SH-SY5Y (cell line): ENCODE measurements at regions not wholly inside any gene's neighbourhood (a gene's known extent, or its start where the extent isn't known, plus 50 kb on each side); places are given as distances from the start of the nearest gene placed in this dataset.

Source experiments
- GATA2 ChIP-seq: IDR thresholded peaks from 2 replicates; pipeline ENCODE4 v1.6.1; 2011; ENCODE audit warnings: mild to moderate bottlenecking, low read depth, low read length
- GATA3 ChIP-seq: IDR thresholded peaks from 2 replicates; pipeline ENCODE4 v1.6.1; 2011; ENCODE audit warnings: low read depth, mild to moderate bottlenecking, low read length, moderate library complexity

DNA sequence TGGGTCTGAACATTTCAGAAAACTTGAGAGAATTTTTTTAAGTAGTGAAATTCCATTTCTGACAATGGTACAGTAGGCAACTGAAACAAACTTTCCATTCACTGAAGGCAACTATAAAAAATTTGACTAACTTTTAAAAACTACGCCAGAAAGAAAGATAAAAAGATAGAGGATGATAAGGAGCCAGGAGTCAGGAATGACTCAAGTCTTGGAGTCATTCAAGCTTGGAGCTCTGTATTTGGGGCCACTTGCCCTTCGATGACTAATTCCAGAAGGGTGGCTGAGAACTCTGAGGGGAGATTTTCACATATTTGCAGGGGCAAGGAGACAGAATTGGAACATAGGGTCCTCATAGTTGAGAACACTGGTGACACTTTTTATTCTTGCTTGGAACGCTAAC is 1083.2 kb upstream of the CNTN5 start:
- TF ChIP-seq GATA2 (no peak), GATA3 (no peak)
